SK-N-MC (cell line): ENCODE measurements at regions not wholly inside any gene's neighbourhood (a gene's known extent, or its start where the extent isn't known, plus 50 kb on each side); places are given as distances from the start of the nearest gene placed in this dataset.

Experiments
- DNase-seq: peaks from one replicate; pipeline ENCODE4 v3.0.0-alpha.2; 2011; ENCODE audit warnings: low read depth, low spot score
- H3K27ac ChIP-seq: fragments of 200-600 bp; sonication (generic); 2 replicates; pipeline ENCODE4 v1.5.1; 2016; ENCODE audit warnings: mixed run types
- H3K36me3 ChIP-seq: fragments of 200-600 bp; sonication (generic); 2 replicates; pipeline ENCODE4 v1.6.1; 2017; ENCODE audit warnings: antibody characterized with exemption, low read length, mixed read lengths; ENCODE audit not compliant: insufficient read depth
- H3K4me3 ChIP-seq: fragments of 200-600 bp; sonication (generic); 2 replicates; pipeline ENCODE4 v1.5.1; 2016
- H3K9ac ChIP-seq: fragments of 200-600 bp; sonication (generic); 2 replicates; pipeline ENCODE4 v1.8.0; 2017; ENCODE audit warnings: mixed run types, mixed read lengths; ENCODE audit not compliant: insufficient read length
- H3K9me3 ChIP-seq: fragments of 200-600 bp; sonication (generic); 2 replicates; pipeline ENCODE4 v1.6.1; 2017; ENCODE audit warnings: low read depth, mild to moderate bottlenecking, antibody characterized with exemption, low read length, moderate library complexity, mixed read lengths
- EZH2 ChIP-seq: fragments of 200-600 bp; sonication (generic); IDR thresholded peaks from one replicate; pipeline ENCODE4 v1.6.1; 2017; ENCODE audit warnings: antibody characterized with exemption
- FOXP2 ChIP-seq: optimal IDR thresholded peaks from 2 replicates; pipeline ENCODE3; 2011; ENCODE audit warnings: mild to moderate bottlenecking, moderate library complexity; ENCODE audit not compliant: insufficient read depth; ENCODE audit errors: extremely low read length, control extremely low read depth
- POLR2AphosphoS5 ChIP-seq: IDR thresholded peaks from 2 replicates; pipeline ENCODE4 v1.6.1; 2012; ENCODE audit warnings: mild to moderate bottlenecking, low read depth, low read length, borderline replicate concordance

- no peak overlapping the region for H3K9ac ChIP-seq
- no peak for DNase-seq
- no peak overlapping the region for H3K27ac ChIP-seq
- TF ChIP-seq FOXP2 (no peak), POLR2AphosphoS5 (no peak), EZH2 (no peak)
- H3K36me3 ChIP-seq: no peaks in the 10 kb centered on the region
- no peaks in the 10 kb centered on the region for H3K9me3 ChIP-seq
- H3K4me3 ChIP-seq: peak overlapping the region; percentile 45
Measured at GRCh38 chr5:12910641-12911040, 1006.4 kb upstream of the CTNND2 start.

DNA sequence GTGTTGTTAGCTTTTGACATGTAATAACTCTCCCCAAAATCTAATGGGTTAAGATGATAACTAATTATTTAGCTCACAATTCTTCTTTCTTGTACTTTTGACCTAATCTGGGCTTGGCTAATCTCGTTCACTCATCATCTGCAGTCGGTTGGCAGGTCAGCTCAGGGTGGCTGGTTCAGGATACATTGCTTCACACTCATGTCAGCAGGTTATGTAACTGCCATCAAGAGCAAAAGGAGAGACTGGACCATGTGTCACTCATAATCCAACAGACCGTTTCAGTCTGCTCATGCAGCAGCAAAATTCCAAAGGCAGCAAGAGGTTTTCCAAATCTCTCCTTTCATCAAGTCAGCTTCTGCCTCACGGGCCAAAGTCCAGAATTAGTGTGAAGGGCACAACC lies 998.4 kb upstream of the CTNND2 start:
- no peaks in the 10 kb centered on the region for H3K9me3 ChIP-seq
- H3K36me3 ChIP-seq: no peaks in the 10 kb centered on the region
- no peak overlapping the region for H3K9ac ChIP-seq
- no peak overlapping the region for H3K27ac ChIP-seq
- TF ChIP-seq FOXP2: no peak
- no peak for TF ChIP-seq EZH2
- no peak for TF ChIP-seq POLR2AphosphoS5
- no peak for DNase-seq
- no peak overlapping the region for H3K4me3 ChIP-seq

DNA sequence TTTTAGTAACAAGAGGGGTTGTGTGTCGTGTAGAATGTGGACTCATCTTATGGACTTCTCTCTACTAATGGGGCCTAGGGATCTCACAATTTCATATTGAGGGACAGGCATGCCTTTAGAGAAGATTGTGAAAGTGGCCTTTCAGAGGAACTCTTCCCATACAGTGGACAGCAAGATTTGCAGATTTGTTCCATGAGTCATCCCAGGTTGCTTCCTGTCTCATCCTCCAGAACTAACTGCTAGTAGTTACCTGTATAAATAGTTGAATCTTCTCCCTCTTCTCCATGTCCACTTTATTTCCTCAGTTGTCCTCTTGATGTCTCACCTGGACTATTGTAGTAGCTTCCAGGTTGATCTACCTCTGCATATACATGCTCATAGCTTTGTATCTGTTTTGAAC lies 997.5 kb upstream of the CTNND2 start:
- no peaks in the 10 kb centered on the region for H3K36me3 ChIP-seq
- no peak overlapping the region for H3K9ac ChIP-seq
- TF ChIP-seq EZH2 (no peak), FOXP2 (no peak), POLR2AphosphoS5 (no peak)
- H3K9me3 ChIP-seq: no peaks in the 10 kb centered on the region
- no peak overlapping the region for H3K27ac ChIP-seq
- no peak overlapping the region for H3K4me3 ChIP-seq
- no peak for DNase-seq

GRCh38 chr5:12896086-12896485 lies 991.8 kb upstream of the CTNND2 start:
- Histone ChIP-seq H3K4me3 (no peak overlapping the region), H3K9ac (no peak overlapping the region), H3K27ac (no peak overlapping the region), H3K36me3 (no peaks in the 10 kb centered on the region), H3K9me3 (no peaks in the 10 kb centered on the region)
- TF ChIP-seq FOXP2 (no peak), EZH2 (no peak), POLR2AphosphoS5 (no peak)
- no peak for DNase-seq

- DNase-seq: no peak
- Histone ChIP-seq H3K36me3 (no peaks in the 10 kb centered on the region), H3K27ac (no peak overlapping the region), H3K9me3 (no peaks in the 10 kb centered on the region), H3K4me3 (no peak overlapping the region), H3K9ac (no peak overlapping the region)
- TF ChIP-seq POLR2AphosphoS5: no peak
- no peak for TF ChIP-seq FOXP2
- TF ChIP-seq EZH2: no peak
Measured at GRCh38 chr5:12885018-12885417, 980.8 kb upstream of the CTNND2 start.

DNA sequence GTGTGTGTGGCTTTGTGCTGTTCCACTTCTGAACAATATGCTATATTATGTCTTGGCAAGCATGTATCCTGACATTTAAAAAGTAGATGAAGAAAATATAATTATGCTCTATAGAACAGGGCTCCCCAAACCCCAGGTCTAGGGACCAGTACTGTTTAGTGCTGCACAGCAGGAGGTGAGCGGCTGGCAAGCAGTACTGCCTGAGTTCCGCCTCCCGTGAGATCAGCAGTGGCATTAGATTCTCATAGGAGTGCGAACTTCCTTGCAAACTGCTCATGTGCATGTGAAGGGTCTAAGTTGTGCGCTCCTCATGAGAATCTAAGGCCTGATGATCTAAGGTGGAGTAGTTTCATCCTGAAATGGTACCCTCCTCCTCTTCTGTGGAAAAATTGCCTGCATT lies 979.1 kb upstream of the CTNND2 start:
- Histone ChIP-seq H3K36me3 (no peaks in the 10 kb centered on the region), H3K9me3 (no peaks in the 10 kb centered on the region), H3K9ac (no peak overlapping the region), H3K4me3 (no peak overlapping the region), H3K27ac (no peak overlapping the region)
- TF ChIP-seq POLR2AphosphoS5 (no peak), EZH2 (no peak), FOXP2 (no peak)
- no peak for DNase-seq

GRCh38 chr5:12876541-12877298 lies 972.5 kb upstream of the CTNND2 start:
- TF ChIP-seq POLR2AphosphoS5 (no peak), EZH2 (no peak), FOXP2 (no peak)
- Histone ChIP-seq H3K27ac (no peak overlapping the region), H3K9ac (no peak overlapping the region), H3K36me3 (no peaks in the 10 kb centered on the region), H3K9me3 (no peaks in the 10 kb centered on the region), H3K4me3 (no peak overlapping the region)
- DNase-seq: no peak

- Histone ChIP-seq H3K4me3 (no peak overlapping the region), H3K36me3 (no peaks in the 10 kb centered on the region), H3K9me3 (no peaks in the 10 kb centered on the region), H3K9ac (no peak overlapping the region), H3K27ac (no peak overlapping the region)
- TF ChIP-seq EZH2 (no peak), POLR2AphosphoS5 (no peak), FOXP2 (no peak)
- DNase-seq: no peak
Measured at GRCh38 chr5:12870872-12871539, 966.8 kb upstream of the CTNND2 start.

DNA sequence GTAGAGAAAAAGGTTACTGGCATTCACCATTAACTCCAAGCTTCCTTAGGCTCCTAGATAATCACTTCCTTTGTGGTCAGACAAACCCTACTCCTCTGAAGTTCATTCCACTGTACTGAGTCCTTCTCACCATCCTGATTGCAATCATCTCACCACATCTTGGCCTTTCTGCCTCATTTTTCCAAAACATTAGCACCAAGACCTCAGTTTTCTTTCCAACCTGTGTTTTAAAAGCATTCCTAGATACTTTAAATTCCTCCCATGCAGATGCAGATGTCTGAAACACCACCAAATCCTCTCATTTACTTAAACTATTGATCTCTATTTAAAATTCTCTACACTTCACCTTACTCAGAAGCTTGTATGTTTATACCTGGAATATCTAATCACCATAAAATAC lies 961.3 kb upstream of the CTNND2 start:
- no peak overlapping the region for H3K9ac ChIP-seq
- TF ChIP-seq FOXP2 (no peak), POLR2AphosphoS5 (no peak), EZH2 (no peak)
- no peaks in the 10 kb centered on the region for H3K9me3 ChIP-seq
- H3K27ac ChIP-seq: no peak overlapping the region
- no peaks in the 10 kb centered on the region for H3K36me3 ChIP-seq
- H3K4me3 ChIP-seq: no peak overlapping the region
- DNase-seq: no peak
